Astrocyte (in vitro differentiated cells and primary cell): ENCODE measurements at regions not wholly inside any gene's neighbourhood (a gene's known extent, or its start where the extent isn't known, plus 50 kb on each side); places are given as distances from the start of the nearest gene placed in this dataset.

Experiments
- CTCF ChIP-seq: IDR thresholded peaks from 2 replicates; pipeline ENCODE4 v1.5.1; 2011; ENCODE audit warnings: low read depth, mild to moderate bottlenecking, inconsistent platforms, low read length, moderate library complexity; ENCODE audit not compliant: insufficient read depth
- EZH2 ChIP-seq: IDR thresholded peaks from 2 replicates; pipeline ENCODE4 v1.6.1; 2012; ENCODE audit warnings: mild to moderate bottlenecking, low read length, inconsistent platforms; ENCODE audit not compliant: insufficient read depth

- TF ChIP-seq CTCF (no peak), EZH2 (no peak)
Measured at GRCh38 chr5:68920888-68921287, 172.9 kb upstream of the SLC30A5 start.
